Stimulated activated CD4-positive, alpha-beta T cell treated with anti-CD3 and anti-CD28 coated beads, Interleukin-15, amount 100 ng/mL, for 24 hours (primary cell): ENCODE measurements at regions not wholly inside any gene's neighbourhood (a gene's known extent, or its start where the extent isn't known, plus 50 kb on each side); places are given as distances from the start of the nearest gene placed in this dataset.
A peak's percentile ranks its signal among the peaks of the same experiment; 100 is the strongest.
"Not testable (repeated sequence)": the region's sequence is repeated elsewhere in the genome, so short reads cannot be mapped to it uniquely, and the experiment has no call there.

Experiments
- DNase-seq: peaks from one replicate; pipeline ENCODE4 v3.0.0-alpha.2; 2020

- DNase-seq, result no peak
These were observed 106.7 kb downstream of the FAM174A start for GRCh38 chr5:100641833-100642232.

- DNase-seq, result no peak
These were observed 108.3 kb downstream of the FAM174A start for GRCh38 chr5:100643473-100643872.

GRCh38 chr5:100644185-100644584 is 109.0 kb downstream of the FAM174A start:
- DNase-seq, result no peak

GRCh38 chr5:100644776-100645175 is 109.6 kb downstream of the FAM174A start:
- DNase-seq, result no peak

- DNase-seq, result no peak
These were observed 110.8 kb downstream of the FAM174A start for GRCh38 chr5:100646011-100646410.

GRCh38 chr5:100646691-100647090 is 111.5 kb downstream of the FAM174A start:
- DNase-seq, result no peak

- DNase-seq, result peak; percentile 7
These were observed 112.5 kb downstream of the FAM174A start for GRCh38 chr5:100647461-100648230.

GRCh38 chr5:100654895-100655294 is 119.7 kb downstream of the FAM174A start:
- no peak for DNase-seq

- DNase-seq, result not testable (repeated sequence)
These were observed 121.6 kb downstream of the FAM174A start for GRCh38 chr5:100656771-100657170.

GRCh38 chr5:100659080-100659795 is 124.1 kb downstream of the FAM174A start:
- no peak for DNase-seq

GRCh38 chr5:100664140-100664539 is 129.0 kb downstream of the FAM174A start:
- no peak for DNase-seq

GRCh38 chr5:100667161-100667630 is 132.0 kb downstream of the FAM174A start:
- DNase-seq, result no peak

GRCh38 chr5:100668511-100668910 is 133.3 kb downstream of the FAM174A start:
- DNase-seq, result no peak

GRCh38 chr5:100676817-100677631 is 141.8 kb downstream of the FAM174A start:
- DNase-seq, result no peak

- no peak for DNase-seq
These were observed 147.5 kb downstream of the FAM174A start for GRCh38 chr5:100682625-100683024.

- DNase-seq, result no peak
These were observed 148.7 kb downstream of the FAM174A start for GRCh38 chr5:100683881-100684280.

- DNase-seq, result not testable (repeated sequence)
These were observed 149.9 kb downstream of the FAM174A start for GRCh38 chr5:100685122-100685521.

GRCh38 chr5:100688834-100689233 is 153.7 kb downstream of the FAM174A start:
- not testable (repeated sequence) for DNase-seq

- DNase-seq, result no peak
These were observed 154.9 kb downstream of the FAM174A start for GRCh38 chr5:100690036-100690560.

- DNase-seq, result no peak
These were observed 155.9 kb downstream of the FAM174A start for GRCh38 chr5:100691085-100691484.

GRCh38 chr5:100691548-100691947 is 156.4 kb downstream of the FAM174A start:
- no peak for DNase-seq

- DNase-seq, result no peak
These were observed 158.3 kb downstream of the FAM174A start for GRCh38 chr5:100693481-100693880.

GRCh38 chr5:100694100-100694499 is 158.9 kb downstream of the FAM174A start:
- no peak for DNase-seq
